ENCODE measurements at regions not wholly inside any gene's neighbourhood (a gene's known extent, or its start where the extent isn't known, plus 50 kb on each side); places are given as distances from the start of the nearest gene placed in this dataset.
A peak's percentile ranks its signal among the peaks of the same experiment; 100 is the strongest.

DNA sequence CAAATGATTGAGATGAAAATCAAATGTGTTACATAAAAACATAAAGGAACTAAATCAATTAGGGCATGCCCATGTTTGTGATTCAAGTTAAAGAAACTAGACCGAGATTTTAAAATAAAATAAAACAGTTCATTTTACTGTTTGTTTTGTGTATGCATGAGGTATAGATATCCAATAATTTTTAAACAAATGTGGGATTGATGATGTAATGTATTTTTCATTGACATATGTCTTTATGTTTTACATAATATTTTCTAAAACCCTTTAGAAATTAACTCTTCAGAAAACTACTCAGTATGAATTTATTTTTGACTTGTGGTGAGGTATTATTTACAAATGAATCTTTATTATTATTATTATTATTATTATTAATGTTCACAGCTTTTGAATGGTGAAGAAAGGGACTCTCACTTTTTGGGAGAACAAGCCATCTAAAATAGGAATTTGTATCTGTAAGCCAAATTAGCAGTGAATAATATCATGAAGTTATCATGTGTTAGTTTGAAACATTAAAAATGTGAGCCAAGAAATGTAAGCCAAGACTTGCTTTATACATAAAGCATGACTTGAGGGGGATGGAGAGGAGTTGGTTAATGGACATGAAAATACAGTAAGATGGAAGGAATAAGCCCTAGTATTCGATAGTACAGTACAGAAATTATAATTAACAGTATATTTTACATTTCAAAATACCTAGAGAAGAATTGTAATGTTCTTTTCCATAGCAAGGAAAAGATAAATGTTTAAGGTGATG lies 355.0 kb downstream of the CDH10 start:
- no peak for TF ChIP-seq CTCF (conservative IDR thresholded peaks at IDR 0.05; ENCODE audit: control insufficient read depth, insufficient read depth, low read depth, low read length)
- no peak for DNase-seq (ENCODE audit: low read depth)
- H3K4me3 ChIP-seq (ENCODE audit: control insufficient read depth, low read depth, low read length), result no peak overlapping the region

DNA sequence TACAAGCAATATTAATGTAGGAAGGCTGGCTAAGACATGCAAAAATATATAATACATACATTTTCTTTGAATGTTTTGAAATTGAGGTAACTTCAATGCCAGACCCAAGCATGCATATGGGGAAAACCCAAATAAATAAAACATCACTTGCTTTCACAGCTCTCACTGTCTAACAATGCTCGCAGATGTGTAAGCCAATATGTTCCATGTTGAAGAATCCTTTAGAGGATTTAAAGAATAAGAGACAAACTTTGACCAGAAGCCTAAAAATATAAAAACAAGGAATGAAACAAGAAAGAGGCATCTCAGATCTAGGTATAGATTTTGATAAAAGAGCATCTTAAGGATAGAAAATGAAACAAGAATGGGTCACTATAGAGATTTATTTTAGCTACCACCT lies 354.2 kb downstream of the CDH10 start:
- TF ChIP-seq CTCF (conservative IDR thresholded peaks at IDR 0.05; ENCODE audit: control insufficient read depth, insufficient read depth, low read depth, low read length), result no peak
- H3K4me3 ChIP-seq (ENCODE audit: control insufficient read depth, low read depth, low read length), result no peak overlapping the region
- no peak for DNase-seq (ENCODE audit: low read depth)

DNA sequence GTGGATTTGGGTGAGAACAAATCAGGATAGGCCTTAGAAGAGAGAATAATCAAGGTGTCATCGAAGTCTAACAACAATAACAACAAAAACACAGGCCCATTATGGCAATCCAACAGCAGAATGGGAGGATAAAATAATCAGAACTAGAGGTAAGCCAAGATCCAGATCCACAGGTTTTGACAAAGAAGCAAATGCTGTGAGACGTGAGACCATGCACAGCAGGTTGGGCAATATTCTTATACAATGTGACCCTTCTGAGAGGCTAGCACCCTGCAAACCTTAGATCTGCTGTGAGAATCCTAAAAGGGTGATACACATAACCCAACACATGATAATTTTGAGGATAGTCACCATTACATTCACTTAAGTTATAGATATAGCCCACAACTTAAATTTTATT lies 352.9 kb downstream of the CDH10 start:
- H3K4me3 ChIP-seq (ENCODE audit: control insufficient read depth, low read depth, low read length), result no peak overlapping the region
- DNase-seq (ENCODE audit: low read depth), result no peak
- TF ChIP-seq CTCF (conservative IDR thresholded peaks at IDR 0.05; ENCODE audit: control insufficient read depth, insufficient read depth, low read depth, low read length), result no peak

DNA sequence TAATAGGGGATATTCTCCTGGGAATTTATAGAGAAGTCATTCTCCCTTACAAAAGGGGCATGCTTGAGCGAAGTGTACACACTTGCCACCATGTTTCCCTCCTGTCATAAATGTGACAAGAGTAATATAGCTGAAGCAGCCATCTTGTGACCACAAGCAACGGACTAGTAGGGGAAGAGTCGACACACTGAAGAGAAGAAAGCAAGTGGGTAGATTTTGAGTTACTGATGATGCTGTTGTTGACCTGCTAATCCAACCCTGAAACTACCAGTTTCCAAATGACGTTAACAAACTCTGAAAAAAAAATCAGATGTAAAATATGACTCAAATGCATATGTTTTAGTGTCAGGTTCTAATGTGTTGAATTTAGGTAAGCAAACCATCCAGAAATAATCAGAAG lies 350.4 kb downstream of the CDH10 start:
- no peak overlapping the region for H3K4me3 ChIP-seq (ENCODE audit: control insufficient read depth, low read depth, low read length)
- TF ChIP-seq CTCF (conservative IDR thresholded peaks at IDR 0.05; ENCODE audit: control insufficient read depth, insufficient read depth, low read depth, low read length), result no peak
- no peak for DNase-seq (ENCODE audit: low read depth)

DNA sequence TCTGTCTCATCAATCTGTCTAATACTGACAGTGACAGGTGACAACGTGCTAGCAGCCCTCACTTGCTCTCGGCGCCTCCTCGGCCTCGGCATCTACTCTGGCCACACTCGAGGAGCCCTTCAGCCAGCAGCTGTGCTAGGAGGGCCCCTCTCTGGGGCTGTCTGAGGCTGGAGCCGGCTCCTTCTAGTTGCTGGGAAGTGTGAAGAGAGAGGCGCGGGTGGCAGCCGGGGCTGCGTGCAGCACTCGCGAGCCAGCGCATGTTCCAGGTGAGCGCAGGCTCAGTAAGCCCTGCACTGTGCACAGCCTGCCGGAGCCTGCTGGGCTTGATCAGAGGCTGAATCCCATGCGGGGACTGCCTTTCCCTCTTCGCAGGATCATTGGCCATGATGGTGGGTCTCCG lies 330.7 kb downstream of the CDH10 start:
- DNase-seq (ENCODE audit: low read depth), result no peak
- H3K4me3 ChIP-seq (ENCODE audit: control insufficient read depth, low read depth, low read length), result no peak overlapping the region
- no peak for TF ChIP-seq CTCF (conservative IDR thresholded peaks at IDR 0.05; ENCODE audit: control insufficient read depth, insufficient read depth, low read depth, low read length)

GRCh38 chr5:24320643-24321042 lies 324.1 kb downstream of the CDH10 start:
- no peak overlapping the region for H3K4me3 ChIP-seq (ENCODE audit: control insufficient read depth, low read depth, low read length)
- TF ChIP-seq CTCF (conservative IDR thresholded peaks at IDR 0.05; ENCODE audit: control insufficient read depth, insufficient read depth, low read depth, low read length), result no peak
- peak; percentile 1 for DNase-seq (ENCODE audit: low read depth)
